ENCODE measurements at regions not wholly inside any gene's neighbourhood (a gene's known extent, or its start where the extent isn't known, plus 50 kb on each side); places are given as distances from the start of the nearest gene placed in this dataset.

DNA sequence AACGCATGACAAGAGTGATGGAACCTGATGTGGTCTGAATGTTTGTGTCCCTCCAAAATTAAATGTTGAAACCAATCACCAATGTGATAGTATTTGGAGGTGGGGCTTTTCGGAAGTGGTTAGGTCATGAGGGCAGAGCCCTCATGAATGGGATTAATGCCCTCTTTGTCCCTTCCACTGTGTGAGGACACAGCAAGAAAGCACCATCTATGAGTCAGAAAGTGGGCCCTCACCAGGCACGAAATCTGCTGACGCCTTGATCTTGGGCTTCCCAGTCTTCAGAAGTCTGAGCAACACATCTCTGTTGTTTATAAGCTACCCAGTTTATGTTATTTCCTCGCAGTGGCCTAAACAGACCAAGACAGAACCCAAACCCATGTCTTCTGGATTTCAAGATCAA, 244.0 kb upstream of the JAG1 start (continued):
- TF ChIP-seq MYB (IDR thresholded peaks at IDR 0.05; ENCODE audit: borderline replicate concordance, low read depth, low read length), result no peak

DNA sequence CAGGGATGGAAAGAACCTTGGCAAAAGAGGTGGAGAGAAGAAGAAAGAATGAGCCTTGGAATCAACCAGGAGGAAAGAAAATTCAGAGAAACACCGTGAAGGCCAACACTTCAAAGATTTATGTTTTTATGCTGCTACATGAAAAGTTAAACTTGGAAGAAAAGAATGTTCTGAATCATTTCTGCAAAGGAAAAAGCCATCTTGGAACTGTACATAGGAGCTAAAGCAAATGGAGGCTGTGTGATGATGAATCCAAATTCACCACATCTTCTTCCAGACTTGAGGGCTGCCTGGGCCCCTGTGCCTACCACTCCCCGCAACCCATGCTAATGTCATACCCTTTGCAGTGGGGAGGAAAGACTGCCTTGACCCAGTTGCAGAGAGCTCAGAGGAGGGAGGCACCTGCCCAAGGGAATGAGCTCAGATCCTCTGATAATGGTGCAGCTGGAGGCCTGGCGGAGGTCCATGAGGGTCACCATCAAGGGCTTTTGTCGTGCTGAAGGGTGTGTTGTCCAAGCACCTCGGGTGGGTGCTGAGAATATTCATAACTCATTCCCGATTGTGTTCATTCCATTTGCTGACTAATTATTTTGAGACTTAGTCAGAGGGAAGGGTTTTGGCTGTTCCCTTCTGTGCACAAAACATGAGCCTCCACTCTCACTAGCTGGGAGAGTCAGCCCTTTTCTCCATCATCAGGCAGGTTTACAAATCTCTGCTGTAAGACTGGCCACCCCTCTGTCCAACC, 245.8 kb upstream of the JAG1 start:
- no peaks in the 10 kb centered on the region for H4K20me1 ChIP-seq (ENCODE audit: control insufficient read depth, insufficient read depth)
- H3K9ac ChIP-seq (ENCODE audit: control insufficient read depth, insufficient read depth, low read length), result no peak overlapping the region
- H3K4me3 ChIP-seq, result no peak overlapping the region
- intact Hi-C loops (cut with micrococcal nuclease; ENCODE audit: unreplicated experiment) (no loop called here), in situ Hi-C loops (cut with MboI) (no loop called here)
- POLR2A ChIA-PET, result no interaction called here
- no peaks in the 10 kb centered on the region for H3K79me2 ChIP-seq (ENCODE audit: control insufficient read depth, insufficient read depth, low read length)
- TF ChIP-seq MEF2A (IDR thresholded peaks at IDR 0.05; ENCODE audit: insufficient read depth, low read depth, low read length) (no peak), MXI1 (IDR thresholded peaks at IDR 0.05; ENCODE audit: low read depth, low read length) (no peak), CBFB (IDR thresholded peaks at IDR 0.05; ENCODE audit: low read depth) (no peak), NR2C1 (IDR thresholded peaks at IDR 0.05) (no peak), TCF3 (IDR thresholded peaks at IDR 0.05; ENCODE audit: borderline replicate concordance, insufficient read depth, low read depth, low read length) (no peak), LARP7 (IDR thresholded peaks at IDR 0.05) (no peak), SMAD5 (IDR thresholded peaks at IDR 0.05; ENCODE audit: low read depth) (no peak), MTA3 (IDR thresholded peaks at IDR 0.05; ENCODE audit: borderline replicate concordance, low read length) (no peak), BRCA1 (IDR thresholded peaks at IDR 0.05; ENCODE audit: low read depth, low read length) (no peak), E2F8 (IDR thresholded peaks at IDR 0.05; ENCODE audit: low read depth, partially characterized antibody) (no peak)
- TF ChIP-seq, protein P1, sequence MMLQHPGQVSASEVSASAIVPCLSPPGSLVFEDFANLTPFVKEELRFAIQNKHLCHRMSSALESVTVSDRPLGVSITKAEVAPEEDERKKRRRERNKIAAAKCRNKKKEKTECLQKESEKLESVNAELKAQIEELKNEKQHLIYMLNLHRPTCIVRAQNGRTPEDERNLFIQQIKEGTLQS (IDR thresholded peaks at IDR 0.05; ENCODE audit: borderline replicate concordance, extremely low read depth, low read depth, low read length), result no peak
- H2AFZ ChIP-seq (ENCODE audit: control insufficient read depth, low read depth, low read length), result no peak overlapping the region
- SMC1A ChIA-PET (ENCODE audit: uncharacterized antibody, unreplicated experiment), result no interaction called here
- no peaks in the 10 kb centered on the region for H3K27me3 ChIP-seq (replicated peaks in 1 of 2; ENCODE audit: control insufficient read depth in 2 of 2, insufficient read depth in 2 of 2, low read length in 1 of 2)
- CTCF ChIA-PET, result no interaction called here
- ATAC-seq (no peak), DNase-seq (ENCODE audit: low read depth, low spot score) (no peak), FAIRE-seq (no peak)
- 15% methylated on average over 6 of the region's 6 CpGs for WGBS (ENCODE audit: insufficient coverage, insufficient replicate concordance, low lambda C conversion rate, missing lambda C conversion rate)
- BruUV-seq (replicated peaks), result no TSS peak
- no peak overlapping the region for H3K27ac ChIP-seq (ENCODE audit: control insufficient read depth, insufficient read depth)
- no peaks in the 10 kb centered on the region; the same call in 2 of the 3 replicates for H3K9me3 ChIP-seq (replicated peaks; ENCODE audit: control insufficient read depth, insufficient read depth, low read length)
- no peak overlapping the region for H3K4me2 ChIP-seq (ENCODE audit: control insufficient read depth, insufficient read depth)
- H3K4me1 ChIP-seq (ENCODE audit: control insufficient read depth, insufficient read depth, low read length), result no peaks in the 10 kb centered on the region
- no peaks in the 10 kb centered on the region for H3K36me3 ChIP-seq (ENCODE audit: control insufficient read depth in 2 of 2, insufficient read depth in 2 of 2, low read length in 1 of 2)
- RAD21 ChIA-PET (ENCODE audit: unreplicated experiment), result no interaction called here

Data from GM12878 (cell line).